ENCODE measurements at regions not wholly inside any gene's neighbourhood (a gene's known extent, or its start where the extent isn't known, plus 50 kb on each side); places are given as distances from the start of the nearest gene placed in this dataset. TPM values are rescaled to one million over a fixed set of nuclear protein-coding genes. Genes with fewer than 3 reads are reported as not detected.

GRCh38 chrX:44596277-44596676 lies 53.6 kb upstream of the FUNDC1 start:
- no peak for TF ChIP-seq CTCF (IDR thresholded peaks at IDR 0.05)
- no peak for TF ChIP-seq POLR2A (IDR thresholded peaks at IDR 0.05)

More at GRCh38 chrX:44596277-44596676, 53.6 kb upstream of the FUNDC1 start:
- 72 to 85% methylated on average over 2 of the region's 2 CpGs for WGBS, 2 donors
- Histone ChIP-seq H3K27me3 (no peaks in the 10 kb centered on the region), H3K4me1 (no peaks in the 10 kb centered on the region), H3K36me3 (no peaks in the 10 kb centered on the region), H3K9me3 (no peaks in the 10 kb centered on the region), H3K4me3 (replicated peaks in 1 of 3) (no peak overlapping the region), H3K27ac (no peak overlapping the region)
- DNase-seq, result no peak
- intact Hi-C loops (cut with DNase I), result no loop called here

Small RNAs in the stretch of these regions (small RNA-seq; reads per million reads assigned to genes)
- gene RN7SL291P, result not detected

Measured in thyroid gland (tissue), 4 donors.